B cell (primary cell): ENCODE measurements at regions not wholly inside any gene's neighbourhood (a gene's known extent, or its start where the extent isn't known, plus 50 kb on each side); places are given as distances from the start of the nearest gene placed in this dataset.

Source experiments
- CTCF ChIP-seq: fragments of 200-600 bp; IDR thresholded peaks from one replicate; pipeline ENCODE4 v1.8.0; 2022; ENCODE audit warnings: antibody characterized with exemption, mild to moderate bottlenecking
- EZH2 ChIP-seq: IDR thresholded peaks from 2 replicates; pipeline ENCODE4 v1.6.1; 2012; ENCODE audit warnings: borderline replicate concordance, low read depth, mild to moderate bottlenecking, moderate library complexity, low read length; ENCODE audit not compliant: insufficient read depth, poor library complexity, severe bottlenecking

- no peak for TF ChIP-seq CTCF
- TF ChIP-seq EZH2: no peak
These were observed 160.7 kb upstream of the RTL1 start for GRCh38 chr14:101064121-101064661.
